ENCODE measurements at regions not wholly inside any gene's neighbourhood (a gene's known extent, or its start where the extent isn't known, plus 50 kb on each side); places are given as distances from the start of the nearest gene placed in this dataset.

- Histone ChIP-seq H2AK5ac (ENCODE audit: low read depth, low read length) (no peak overlapping the region), H2BK12ac (ENCODE audit: low read length) (no peak overlapping the region), H3K79me1 (ENCODE audit: low read depth, low read length) (no peaks in the 10 kb centered on the region), H3K4me2 (ENCODE audit: insufficient read depth, low read length, poor library complexity, severe bottlenecking) (no peak overlapping the region), H3K27me3 (ENCODE audit: control insufficient read depth in 3 of 3, insufficient read depth in 3 of 3, low read depth in 1 of 3, low read length in 3 of 3) (peaks cover 0 to 5% (median 0%) of the 10 kb centered on the region in 3 experiments), H3K27ac (replicated peaks; ENCODE audit: low read length) (no peak overlapping the region), H3K18ac (ENCODE audit: low read length) (no peak overlapping the region), H3K4me1 (ENCODE audit: control insufficient read depth in 2 of 2, insufficient read depth in 1 of 2, low read depth in 1 of 2, low read length in 2 of 2) (no peaks in the 10 kb centered on the region), H3K36me3 (replicated peaks in 1 of 2; ENCODE audit: control insufficient read depth in 2 of 2, insufficient read depth in 2 of 2, low read length in 2 of 2) (no peaks in the 10 kb centered on the region), H2BK15ac (ENCODE audit: low read length) (no peak overlapping the region), H3K9me3 (replicated peaks in 1 of 2; ENCODE audit: control insufficient read depth in 2 of 2, insufficient read depth in 1 of 2, low read depth in 1 of 2, low read length in 2 of 2) (no peaks in the 10 kb centered on the region), H3K14ac (ENCODE audit: low read length) (no peak overlapping the region), H2BK5ac (ENCODE audit: low read length) (no peak overlapping the region), H3K23ac (ENCODE audit: low read depth, low read length, poor library complexity) (no peak overlapping the region), H4K91ac (ENCODE audit: low read depth, low read length, poor library complexity) (no peak overlapping the region), H2AFZ (ENCODE audit: low read length) (no peak overlapping the region), H3K4me3 (ENCODE audit: low read length in 2 of 2) (no peak overlapping the region), H3K9ac (ENCODE audit: low read depth, low read length, poor library complexity) (no peak overlapping the region), H3K4ac (ENCODE audit: low read length) (no peak overlapping the region), H2BK120ac (ENCODE audit: low read depth, low read length) (no peak overlapping the region), H4K8ac (ENCODE audit: low read depth, low read length) (no peak overlapping the region)
- WGBS, 2 donors (ENCODE audit: extremely low coverage in 2 of 2, insufficient read length in 2 of 2, insufficient replicate concordance in 1 of 2) = no CpG with 5 or more reads among the region's 3 CpGs
- DNase-seq (ENCODE audit: low spot score) = no peak
Measured at GRCh38 chr18:24603151-24603550, 142.7 kb downstream of the HRH4 start.

GRCh38 chr18:24605444-24605843 is 145.0 kb downstream of the HRH4 start:
- H2BK5ac ChIP-seq (ENCODE audit: low read length) = no peak overlapping the region
- no peaks in the 10 kb centered on the region for H3K9me3 ChIP-seq (replicated peaks in 1 of 2; ENCODE audit: control insufficient read depth in 2 of 2, insufficient read depth in 1 of 2, low read depth in 1 of 2, low read length in 2 of 2)
- no peak overlapping the region for H3K14ac ChIP-seq (ENCODE audit: low read length)
- no peak overlapping the region for H3K9ac ChIP-seq (ENCODE audit: low read depth, low read length, poor library complexity)
- H2BK15ac ChIP-seq (ENCODE audit: low read length) = no peak overlapping the region
- H2BK12ac ChIP-seq (ENCODE audit: low read length) = no peak overlapping the region
- no peak overlapping the region for H4K91ac ChIP-seq (ENCODE audit: low read depth, low read length, poor library complexity)
- no peak overlapping the region for H3K4ac ChIP-seq (ENCODE audit: low read length)
- H3K4me3 ChIP-seq (ENCODE audit: low read length in 2 of 2) = no peak overlapping the region
- peaks cover 0 to 5% (median 0%) of the 10 kb centered on the region in 3 experiments for H3K27me3 ChIP-seq (ENCODE audit: control insufficient read depth in 3 of 3, insufficient read depth in 3 of 3, low read depth in 1 of 3, low read length in 3 of 3)
- no peak overlapping the region for H3K23ac ChIP-seq (ENCODE audit: low read depth, low read length, poor library complexity)
- H3K27ac ChIP-seq (replicated peaks; ENCODE audit: low read length) = no peak overlapping the region
- H3K79me1 ChIP-seq (ENCODE audit: low read depth, low read length) = no peaks in the 10 kb centered on the region
- no peak overlapping the region for H3K4me2 ChIP-seq (ENCODE audit: insufficient read depth, low read length, poor library complexity, severe bottlenecking)
- no CpG with 5 or more reads among the region's 1 CpG for whole genome bisulfite sequencing, 2 donors (ENCODE audit: extremely low coverage in 2 of 2, insufficient read length in 2 of 2, insufficient replicate concordance in 1 of 2)
- no peak overlapping the region for H3K18ac ChIP-seq (ENCODE audit: low read length)
- H3K36me3 ChIP-seq (replicated peaks in 1 of 2; ENCODE audit: control insufficient read depth in 2 of 2, insufficient read depth in 2 of 2, low read length in 2 of 2) = no peaks in the 10 kb centered on the region
- no peak overlapping the region for H2BK120ac ChIP-seq (ENCODE audit: low read depth, low read length)
- H4K8ac ChIP-seq (ENCODE audit: low read depth, low read length) = no peak overlapping the region
- H2AK5ac ChIP-seq (ENCODE audit: low read depth, low read length) = no peak overlapping the region
- no peak overlapping the region for H2AFZ ChIP-seq (ENCODE audit: low read length)
- DNase-seq (ENCODE audit: low spot score) = no peak
- no peaks in the 10 kb centered on the region for H3K4me1 ChIP-seq (ENCODE audit: control insufficient read depth in 2 of 2, insufficient read depth in 1 of 2, low read depth in 1 of 2, low read length in 2 of 2)

GRCh38 chr18:24609254-24609653 is 148.8 kb downstream of the HRH4 start:
- WGBS, 2 donors (ENCODE audit: extremely low coverage in 2 of 2, insufficient read length in 2 of 2, insufficient replicate concordance in 1 of 2) = no CpG with 5 or more reads among the region's 7 CpGs
- H3K23ac ChIP-seq (ENCODE audit: low read depth, low read length, poor library complexity) = peak overlapping the region; percentile 22

GRCh38 chr18:24611075-24611474 is 150.6 kb downstream of the HRH4 start:
- no peak overlapping the region for H2BK15ac ChIP-seq (ENCODE audit: low read length)
- H3K36me3 ChIP-seq (replicated peaks in 1 of 2; ENCODE audit: control insufficient read depth in 2 of 2, insufficient read depth in 2 of 2, low read length in 2 of 2) = no peaks in the 10 kb centered on the region
- H4K8ac ChIP-seq (ENCODE audit: low read depth, low read length) = no peak overlapping the region
- H3K14ac ChIP-seq (ENCODE audit: low read length) = no peak overlapping the region
- H3K27ac ChIP-seq (replicated peaks; ENCODE audit: low read length) = no peak overlapping the region
- no peak overlapping the region for H3K4me3 ChIP-seq (ENCODE audit: low read length in 2 of 2)
- no peak overlapping the region for H3K4me2 ChIP-seq (ENCODE audit: insufficient read depth, low read length, poor library complexity, severe bottlenecking)
- DNase-seq (ENCODE audit: low spot score) = no peak
- peaks cover 0 to 2% of the 10 kb centered on the region in 2 donors for H3K4me1 ChIP-seq (ENCODE audit: control insufficient read depth in 2 of 2, insufficient read depth in 1 of 2, low read depth in 1 of 2, low read length in 2 of 2)
- H2AFZ ChIP-seq (ENCODE audit: low read length) = no peak overlapping the region
- no peak overlapping the region for H3K9ac ChIP-seq (ENCODE audit: low read depth, low read length, poor library complexity)
- H3K23ac ChIP-seq (ENCODE audit: low read depth, low read length, poor library complexity) = no peak overlapping the region
- H2BK12ac ChIP-seq (ENCODE audit: low read length) = no peak overlapping the region
- H2AK5ac ChIP-seq (ENCODE audit: low read depth, low read length) = no peak overlapping the region
- peaks cover 0 to 5% (median 0%) of the 10 kb centered on the region in 3 experiments for H3K27me3 ChIP-seq (ENCODE audit: control insufficient read depth in 3 of 3, insufficient read depth in 3 of 3, low read depth in 1 of 3, low read length in 3 of 3)
- no peaks in the 10 kb centered on the region for H3K9me3 ChIP-seq (replicated peaks in 1 of 2; ENCODE audit: control insufficient read depth in 2 of 2, insufficient read depth in 1 of 2, low read depth in 1 of 2, low read length in 2 of 2)
- no peak overlapping the region for H4K91ac ChIP-seq (ENCODE audit: low read depth, low read length, poor library complexity)
- H3K4ac ChIP-seq (ENCODE audit: low read length) = no peak overlapping the region
- H3K79me1 ChIP-seq (ENCODE audit: low read depth, low read length) = no peaks in the 10 kb centered on the region
- no peak overlapping the region for H2BK5ac ChIP-seq (ENCODE audit: low read length)
- H2BK120ac ChIP-seq (ENCODE audit: low read depth, low read length) = no peak overlapping the region
- no peak overlapping the region for H3K18ac ChIP-seq (ENCODE audit: low read length)
- WGBS, 2 donors (ENCODE audit: extremely low coverage in 2 of 2, insufficient read length in 2 of 2, insufficient replicate concordance in 1 of 2) = no CpG with 5 or more reads among the region's 8 CpGs

More at GRCh38 chr18:24609254-24609653, 148.8 kb downstream of the HRH4 start:
- H3K4me1 ChIP-seq (ENCODE audit: control insufficient read depth in 2 of 2, insufficient read depth in 1 of 2, low read depth in 1 of 2, low read length in 2 of 2) = peaks cover 0 to 2% of the 10 kb centered on the region in 2 donors
- H3K18ac ChIP-seq (ENCODE audit: low read length) = peak overlapping the region; percentile 2
- H3K4me3 ChIP-seq (ENCODE audit: low read length in 2 of 2) = no peak overlapping the region
- H3K4me2 ChIP-seq (ENCODE audit: insufficient read depth, low read length, poor library complexity, severe bottlenecking) = no peak overlapping the region
- H2AFZ ChIP-seq (ENCODE audit: low read length) = no peak overlapping the region
- no peak overlapping the region for H4K8ac ChIP-seq (ENCODE audit: low read depth, low read length)
- H2BK5ac ChIP-seq (ENCODE audit: low read length) = no peak overlapping the region
- H2BK12ac ChIP-seq (ENCODE audit: low read length) = no peak overlapping the region
- H3K9me3 ChIP-seq (replicated peaks in 1 of 2; ENCODE audit: control insufficient read depth in 2 of 2, insufficient read depth in 1 of 2, low read depth in 1 of 2, low read length in 2 of 2) = no peaks in the 10 kb centered on the region
- H3K9ac ChIP-seq (ENCODE audit: low read depth, low read length, poor library complexity) = no peak overlapping the region
- no peak for DNase-seq (ENCODE audit: low spot score)
- no peak overlapping the region for H3K27ac ChIP-seq (replicated peaks; ENCODE audit: low read length)
- H3K14ac ChIP-seq (ENCODE audit: low read length) = no peak overlapping the region
- no peaks in the 10 kb centered on the region for H3K79me1 ChIP-seq (ENCODE audit: low read depth, low read length)
- no peak overlapping the region for H2BK120ac ChIP-seq (ENCODE audit: low read depth, low read length)
- H3K4ac ChIP-seq (ENCODE audit: low read length) = no peak overlapping the region
- no peak overlapping the region for H2BK15ac ChIP-seq (ENCODE audit: low read length)
- H3K36me3 ChIP-seq (replicated peaks in 1 of 2; ENCODE audit: control insufficient read depth in 2 of 2, insufficient read depth in 2 of 2, low read length in 2 of 2) = no peaks in the 10 kb centered on the region
- H2AK5ac ChIP-seq (ENCODE audit: low read depth, low read length) = no peak overlapping the region
- H3K27me3 ChIP-seq (ENCODE audit: control insufficient read depth in 3 of 3, insufficient read depth in 3 of 3, low read depth in 1 of 3, low read length in 3 of 3) = peaks cover 0 to 5% (median 0%) of the 10 kb centered on the region in 3 experiments
- no peak overlapping the region for H4K91ac ChIP-seq (ENCODE audit: low read depth, low read length, poor library complexity)
